ENCODE measurements at regions not wholly inside any gene's neighbourhood (a gene's known extent, or its start where the extent isn't known, plus 50 kb on each side); places are given as distances from the start of the nearest gene placed in this dataset.

GRCh38 chr11:104614117-104614680, 284.1 kb downstream of the CASP12 start:
- DNase-seq: no peak
- H3K36me3 ChIP-seq: no peaks in the 10 kb centered on the region
- 87 to 96% methylated on average over 1 of the region's 1 CpG for WGBS, 2 donors
- no peaks in the 10 kb centered on the region for H3K27me3 ChIP-seq
- H3K4me1 ChIP-seq: peaks cover 0 to 10% (median 3%) of the 10 kb centered on the region in 4 donors
- H3K27ac ChIP-seq: no peak overlapping the region
- H3K9me3 ChIP-seq: no peaks in the 10 kb centered on the region
- no peak overlapping the region for H3K4me3 ChIP-seq
- TF ChIP-seq EP300 (IDR thresholded peaks at IDR 0.05) (no peak), POLR2A (IDR thresholded peaks at IDR 0.05) (no peak)
- intact Hi-C loops (cut with DNase I): no loop called here

DNA sequence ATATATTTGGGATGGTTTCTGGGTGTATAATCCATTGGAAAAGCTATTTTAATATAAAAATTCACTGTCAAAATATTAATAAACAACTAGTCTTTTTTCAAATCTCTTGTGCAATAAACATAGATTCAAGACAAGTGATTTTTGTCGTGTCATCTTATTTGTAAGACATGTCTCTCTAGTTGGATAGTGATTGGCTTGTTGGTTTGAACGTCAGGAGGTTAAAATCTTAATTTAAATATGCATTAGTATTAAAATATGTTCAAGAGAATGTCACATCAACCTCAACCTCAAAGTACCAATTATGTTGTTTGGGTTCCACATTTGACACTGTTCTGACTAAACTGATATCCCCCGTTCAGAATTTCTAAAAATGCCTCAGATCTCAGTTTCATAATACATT, 287.6 kb downstream of the CASP12 start:
- no peak for DNase-seq
- intact Hi-C loops (cut with DNase I): no loop called here
- 84 to 90% methylated on average over 3 of the region's 3 CpGs for WGBS, 2 donors
- Histone ChIP-seq H3K27me3 (no peaks in the 10 kb centered on the region), H3K27ac (no peak overlapping the region), H3K36me3 (no peaks in the 10 kb centered on the region), H3K4me1 (peaks cover 0 to 11% (median 5%) of the 10 kb centered on the region in 4 donors), H3K4me3 (no peak overlapping the region), H3K9me3 (no peaks in the 10 kb centered on the region)
- TF ChIP-seq POLR2AphosphoS5 (IDR thresholded peaks at IDR 0.05) (no peak), POLR2A (IDR thresholded peaks at IDR 0.05) (no peak), EP300 (IDR thresholded peaks at IDR 0.05) (no peak)
- TF ChIP-seq, protein P1, sequence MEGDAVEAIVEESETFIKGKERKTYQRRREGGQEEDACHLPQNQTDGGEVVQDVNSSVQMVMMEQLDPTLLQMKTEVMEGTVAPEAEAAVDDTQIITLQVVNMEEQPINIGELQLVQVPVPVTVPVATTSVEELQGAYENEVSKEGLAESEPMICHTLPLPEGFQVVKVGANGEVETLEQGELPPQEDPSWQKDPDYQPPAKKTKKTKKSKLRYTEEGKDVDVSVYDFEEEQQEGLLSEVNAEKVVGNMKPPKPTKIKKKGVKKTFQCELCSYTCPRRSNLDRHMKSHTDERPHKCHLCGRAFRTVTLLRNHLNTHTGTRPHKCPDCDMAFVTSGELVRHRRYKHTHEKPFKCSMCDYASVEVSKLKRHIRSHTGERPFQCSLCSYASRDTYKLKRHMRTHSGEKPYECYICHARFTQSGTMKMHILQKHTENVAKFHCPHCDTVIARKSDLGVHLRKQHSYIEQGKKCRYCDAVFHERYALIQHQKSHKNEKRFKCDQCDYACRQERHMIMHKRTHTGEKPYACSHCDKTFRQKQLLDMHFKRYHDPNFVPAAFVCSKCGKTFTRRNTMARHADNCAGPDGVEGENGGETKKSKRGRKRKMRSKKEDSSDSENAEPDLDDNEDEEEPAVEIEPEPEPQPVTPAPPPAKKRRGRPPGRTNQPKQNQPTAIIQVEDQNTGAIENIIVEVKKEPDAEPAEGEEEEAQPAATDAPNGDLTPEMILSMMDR (IDR thresholded peaks at IDR 0.05): no peak

- Histone ChIP-seq H3K36me3 (no peaks in the 10 kb centered on the region), H3K27me3 (no peaks in the 10 kb centered on the region), H3K4me3 (no peak overlapping the region), H3K9me3 (no peaks in the 10 kb centered on the region), H3K27ac (no peak overlapping the region), H3K4me1 (peaks cover 0 to 11% (median 5%) of the 10 kb centered on the region in 4 donors)
- DNase-seq: no peak
- 50 to 54% methylated on average over 2 of the region's 2 CpGs for WGBS, 2 donors
- no peak for TF ChIP-seq EP300 (IDR thresholded peaks at IDR 0.05)
- TF ChIP-seq, protein P1 (IDR thresholded peaks at IDR 0.05): peak in 1 of 4 experiments; percentile 50
- intact Hi-C loops (cut with DNase I): no loop called here
Measured at GRCh38 chr11:104609311-104610085, 288.8 kb downstream of the CASP12 start.

- Histone ChIP-seq H3K27ac (no peak overlapping the region), H3K27me3 (no peaks in the 10 kb centered on the region), H3K4me3 (no peak overlapping the region), H3K36me3 (no peaks in the 10 kb centered on the region), H3K9me3 (peaks cover 0 to 3% (median 0%) of the 10 kb centered on the region in 4 donors), H3K4me1 (no peaks in the 10 kb centered on the region)
- DNase-seq: no peak
- intact Hi-C loops (cut with DNase I): no loop called here
- TF ChIP-seq POLR2AphosphoS5 (IDR thresholded peaks at IDR 0.05): no peak
- no peak for TF ChIP-seq POLR2A (IDR thresholded peaks at IDR 0.05)
- WGBS, 2 donors: 78 to 80% methylated on average over 4 of the region's 4 CpGs
Measured at GRCh38 chr11:104602643-104603042, 295.6 kb downstream of the CASP12 start.

DNA sequence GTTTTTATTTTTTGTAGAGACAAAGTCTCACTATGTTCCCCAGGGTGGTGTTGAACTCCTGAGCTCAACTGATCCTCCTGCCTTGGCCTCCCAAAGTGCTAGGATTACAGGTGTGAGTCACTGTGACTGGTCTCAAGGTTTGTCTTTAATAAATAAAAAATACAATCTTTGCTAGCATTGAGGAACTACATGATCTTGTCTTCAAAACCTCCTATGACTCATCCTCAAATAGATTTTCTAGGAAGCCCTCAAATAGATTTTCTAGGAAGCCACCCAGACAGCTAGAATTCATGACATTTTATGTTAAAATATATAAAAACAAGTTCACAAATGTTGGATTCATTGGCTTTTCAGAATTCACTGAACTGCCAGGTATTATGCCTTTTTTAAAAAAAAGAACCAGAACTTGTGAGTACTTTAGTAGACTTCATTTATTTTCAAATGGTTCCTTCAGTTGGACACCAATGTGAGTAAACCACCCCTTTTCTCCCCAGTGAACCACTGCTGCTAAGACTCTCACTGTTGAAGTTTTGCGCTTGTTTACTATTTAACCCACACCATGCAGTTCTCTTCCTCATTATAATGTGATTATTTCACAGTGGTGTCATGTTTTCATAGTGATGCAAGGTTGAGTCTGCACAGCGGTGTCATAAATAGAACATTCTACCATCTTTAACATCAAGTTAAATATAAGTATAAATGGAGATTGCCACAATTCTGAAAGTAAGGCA, 303.9 kb downstream of the CASP12 start:
- Histone ChIP-seq H3K4me1 (no peaks in the 10 kb centered on the region), H3K27me3 (no peaks in the 10 kb centered on the region), H3K9me3 (no peaks in the 10 kb centered on the region), H3K27ac (no peak overlapping the region), H3K36me3 (no peaks in the 10 kb centered on the region), H3K4me3 (no peak overlapping the region)
- intact Hi-C loops (cut with DNase I): no loop called here
- DNase-seq: no peak
- 95 to 97% methylated on average over 2 of the region's 2 CpGs for WGBS, 2 donors
- TF ChIP-seq POLR2AphosphoS5 (IDR thresholded peaks at IDR 0.05) (no peak), EP300 (IDR thresholded peaks at IDR 0.05) (no peak), POLR2A (IDR thresholded peaks at IDR 0.05) (no peak)
- TF ChIP-seq, protein P1 (IDR thresholded peaks at IDR 0.05): no peak
